Fibroblast of skin of right biceps (primary cell): ENCODE measurements at regions not wholly inside any gene's neighbourhood (a gene's known extent, or its start where the extent isn't known, plus 50 kb on each side); places are given as distances from the start of the nearest gene placed in this dataset.
"Not testable (repeated sequence)": the region's sequence is repeated elsewhere in the genome, so short reads cannot be mapped to it uniquely, and the experiment has no call there.

ENCODE experiments used
- DNase-seq: peaks from one replicate; pipeline ENCODE4 v3.0.0-alpha.2; 2013

- no peak for DNase-seq
Measured at GRCh38 chr13:80965097-80965496, 624.2 kb upstream of the SPRY2 start.

- no peak for DNase-seq
Measured at GRCh38 chr13:80962855-80963254, 621.9 kb upstream of the SPRY2 start.

GRCh38 chr13:80962173-80962572, 621.2 kb upstream of the SPRY2 start:
- peak; percentile 47 for DNase-seq

GRCh38 chr13:80957019-80957655, 616.2 kb upstream of the SPRY2 start:
- DNase-seq: no peak

GRCh38 chr13:80955501-80955900, 614.6 kb upstream of the SPRY2 start:
- no peak for DNase-seq

- no peak for DNase-seq
Measured at GRCh38 chr13:80952158-80952557, 611.2 kb upstream of the SPRY2 start.

- DNase-seq: no peak
Measured at GRCh38 chr13:80946008-80946802, 605.3 kb upstream of the SPRY2 start.

GRCh38 chr13:80945328-80945727, 604.4 kb upstream of the SPRY2 start:
- no peak for DNase-seq

- no peak for DNase-seq
Measured at GRCh38 chr13:80939581-80939980, 598.7 kb upstream of the SPRY2 start.

GRCh38 chr13:80931766-80932165, 590.8 kb upstream of the SPRY2 start:
- DNase-seq: no peak

- no peak for DNase-seq
Measured at GRCh38 chr13:80931118-80931517, 590.2 kb upstream of the SPRY2 start.

GRCh38 chr13:80928241-80928640, 587.3 kb upstream of the SPRY2 start:
- no peak for DNase-seq

GRCh38 chr13:80926024-80926423, 585.1 kb upstream of the SPRY2 start:
- not testable (repeated sequence) for DNase-seq

- DNase-seq: peak; percentile 8
Measured at GRCh38 chr13:80924596-80924995, 583.7 kb upstream of the SPRY2 start.

- no peak for DNase-seq
Measured at GRCh38 chr13:80923907-80924306, 583.0 kb upstream of the SPRY2 start.

GRCh38 chr13:80921971-80922370, 581.0 kb upstream of the SPRY2 start:
- DNase-seq: peak; percentile 37

- peak; percentile 54 for DNase-seq
Measured at GRCh38 chr13:80921541-80921940, 580.6 kb upstream of the SPRY2 start.

GRCh38 chr13:80906860-80907259, 565.9 kb upstream of the SPRY2 start:
- no peak for DNase-seq

- DNase-seq: no peak
Measured at GRCh38 chr13:80904386-80904785, 563.5 kb upstream of the SPRY2 start.

GRCh38 chr13:80903911-80904310, 563.0 kb upstream of the SPRY2 start:
- peak; percentile 6 for DNase-seq

GRCh38 chr13:80901530-80901929, 560.6 kb upstream of the SPRY2 start:
- DNase-seq: no peak

GRCh38 chr13:80901111-80901510, 560.2 kb upstream of the SPRY2 start:
- peak; percentile 46 for DNase-seq

- no peak for DNase-seq
Measured at GRCh38 chr13:80900561-80900960, 559.6 kb upstream of the SPRY2 start.

GRCh38 chr13:80897641-80898040, 556.7 kb upstream of the SPRY2 start:
- DNase-seq: not testable (repeated sequence)

GRCh38 chr13:80894917-80895316, 554.0 kb upstream of the SPRY2 start:
- no peak for DNase-seq
